HUES6 (cell line): ENCODE measurements at regions not wholly inside any gene's neighbourhood (a gene's known extent, or its start where the extent isn't known, plus 50 kb on each side); places are given as distances from the start of the nearest gene placed in this dataset.

Experiments used
- H3K27ac ChIP-seq: 2 replicates; pipeline ENCODE4 v1.7.0; 2013; ENCODE audit warnings: low read depth, mild to moderate bottlenecking, low read length, inconsistent platforms
- H3K27me3 ChIP-seq: 2 replicates; pipeline ENCODE4 v1.6.1; 2013; ENCODE audit warnings: low read length; ENCODE audit not compliant: control insufficient read depth, insufficient read depth
- H3K36me3 ChIP-seq: 2 replicates; pipeline ENCODE4 v1.6.1; 2013; ENCODE audit warnings: low read length; ENCODE audit not compliant: control insufficient read depth, insufficient read depth
- H3K4me1 ChIP-seq: 2 replicates; pipeline ENCODE4 v1.6.1; 2013; ENCODE audit warnings: low read length; ENCODE audit not compliant: control insufficient read depth, insufficient read depth
- H3K4me3 ChIP-seq: 2 replicates; pipeline ENCODE4 v1.5.1; 2013; ENCODE audit warnings: low read depth, low read length
- H3K9ac ChIP-seq: one replicate; pipeline ENCODE4 v1.6.1; 2013; ENCODE audit warnings: mild to moderate bottlenecking, low read length
- H3K9me3 ChIP-seq: 2 replicates; pipeline ENCODE4 v1.6.1; 2013; ENCODE audit warnings: low read depth, low read length; ENCODE audit not compliant: control insufficient read depth, insufficient read depth

- Histone ChIP-seq H3K9ac (no peak overlapping the region), H3K4me1 (no peaks in the 10 kb centered on the region), H3K27ac (no peak overlapping the region), H3K4me3 (no peak overlapping the region), H3K9me3 (peaks cover 7% of the 10 kb centered on the region; the same call in 1 of the 2 replicates), H3K36me3 (no peaks in the 10 kb centered on the region), H3K27me3 (no peaks in the 10 kb centered on the region)
Observed at GRCh38 chr3:164521139-164521538, 557.2 kb downstream of the SI start.

DNA sequence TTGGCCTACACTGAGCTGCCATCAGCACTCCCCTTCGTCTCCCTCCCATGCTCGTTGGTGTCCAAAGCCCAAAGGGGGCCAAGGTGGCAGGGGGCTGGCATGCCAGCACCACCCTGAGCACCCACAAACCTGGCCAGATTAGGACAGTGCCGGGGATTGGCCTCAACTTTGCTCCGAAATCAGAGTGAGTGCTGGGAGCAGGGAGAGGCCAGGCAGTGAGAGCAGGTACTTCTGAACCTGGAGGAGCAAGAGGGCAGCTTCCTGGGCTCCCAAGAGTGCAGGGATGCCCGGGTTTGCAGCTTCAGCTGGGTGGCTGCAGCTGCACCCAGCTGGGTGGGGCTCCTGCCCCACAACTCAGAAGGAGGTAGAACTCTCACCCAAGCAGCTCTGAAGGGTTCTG lies 563.0 kb downstream of the SI start:
- Histone ChIP-seq H3K4me1 (no peaks in the 10 kb centered on the region), H3K36me3 (no peaks in the 10 kb centered on the region), H3K9me3 (peaks cover 3% of the 10 kb centered on the region; the same call in 1 of the 2 replicates), H3K9ac (no peak overlapping the region), H3K27me3 (no peaks in the 10 kb centered on the region), H3K4me3 (no peak overlapping the region), H3K27ac (no peak overlapping the region)

DNA sequence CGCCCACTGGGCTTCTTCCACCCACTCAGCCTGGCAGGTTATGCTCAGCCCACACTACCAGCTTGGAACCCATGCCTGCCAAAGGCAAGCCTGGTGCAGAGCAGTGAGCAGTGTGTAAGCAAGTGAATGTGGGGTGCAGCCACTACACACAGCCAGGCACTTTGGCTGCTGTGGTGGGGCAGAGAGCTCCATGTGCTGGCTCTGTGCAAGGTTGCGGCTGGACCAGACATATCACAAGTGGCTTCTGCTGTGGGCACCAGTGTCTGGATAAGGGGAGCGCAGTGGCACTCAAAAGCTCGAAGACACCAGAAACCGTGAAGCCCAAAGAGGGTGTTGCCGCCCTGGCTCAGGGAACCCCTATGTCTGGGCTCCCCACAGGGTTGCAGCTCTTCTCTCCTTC lies 563.7 kb downstream of the SI start:
- Histone ChIP-seq H3K27me3 (no peaks in the 10 kb centered on the region), H3K36me3 (no peaks in the 10 kb centered on the region), H3K4me1 (no peaks in the 10 kb centered on the region), H3K4me3 (no peak overlapping the region), H3K27ac (no peak overlapping the region), H3K9me3 (peaks cover 3% of the 10 kb centered on the region; the same call in 1 of the 2 replicates), H3K9ac (no peak overlapping the region)

GRCh38 chr3:164507886-164508285 lies 570.4 kb downstream of the SI start:
- Histone ChIP-seq H3K27ac (no peak overlapping the region), H3K4me3 (no peak overlapping the region), H3K27me3 (no peaks in the 10 kb centered on the region), H3K4me1 (no peaks in the 10 kb centered on the region), H3K9ac (no peak overlapping the region), H3K36me3 (no peaks in the 10 kb centered on the region), H3K9me3 (peaks cover 3% of the 10 kb centered on the region; the same call in 1 of the 2 replicates)

- Histone ChIP-seq H3K4me1 (no peaks in the 10 kb centered on the region), H3K36me3 (no peaks in the 10 kb centered on the region), H3K4me3 (no peak overlapping the region), H3K9ac (no peak overlapping the region), H3K27me3 (no peaks in the 10 kb centered on the region), H3K9me3 (no peaks in the 10 kb centered on the region), H3K27ac (no peak overlapping the region)
Observed at GRCh38 chr3:164498917-164499316, 579.4 kb downstream of the SI start.

GRCh38 chr3:164488893-164489292 lies 589.4 kb downstream of the SI start:
- no peaks in the 10 kb centered on the region for H3K9me3 ChIP-seq
- H3K27me3 ChIP-seq = no peaks in the 10 kb centered on the region
- no peak overlapping the region for H3K9ac ChIP-seq
- no peaks in the 10 kb centered on the region for H3K4me1 ChIP-seq
- H3K27ac ChIP-seq = no peak overlapping the region
- H3K4me3 ChIP-seq = no peak overlapping the region
- no peaks in the 10 kb centered on the region for H3K36me3 ChIP-seq

GRCh38 chr3:164486150-164486549 lies 592.1 kb downstream of the SI start:
- no peaks in the 10 kb centered on the region for H3K27me3 ChIP-seq
- H3K9me3 ChIP-seq = no peaks in the 10 kb centered on the region
- no peak overlapping the region for H3K27ac ChIP-seq
- no peaks in the 10 kb centered on the region for H3K4me1 ChIP-seq
- no peak overlapping the region for H3K4me3 ChIP-seq
- no peaks in the 10 kb centered on the region for H3K36me3 ChIP-seq
- no peak overlapping the region for H3K9ac ChIP-seq

DNA sequence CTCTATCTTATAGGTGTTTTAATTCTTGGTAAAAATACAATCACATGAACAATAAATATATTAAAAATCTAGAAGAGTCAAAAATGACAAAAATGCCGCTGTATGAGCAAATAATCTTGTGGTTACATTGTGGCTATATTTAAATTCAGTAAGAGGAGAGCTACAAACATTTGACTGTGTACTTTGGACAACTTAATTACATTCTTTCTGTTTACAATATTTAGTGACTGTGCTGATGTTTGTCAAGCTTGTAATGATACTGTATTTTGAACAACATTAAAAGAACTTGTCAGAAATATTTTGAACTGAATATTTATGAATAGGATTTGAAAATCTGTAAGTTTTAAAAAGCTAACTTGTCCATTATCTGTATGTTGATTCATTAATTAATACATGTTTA lies 598.3 kb downstream of the SI start:
- H3K4me1 ChIP-seq = no peaks in the 10 kb centered on the region
- H3K27ac ChIP-seq = no peak overlapping the region

GRCh38 chr3:164479406-164479805 lies 598.9 kb downstream of the SI start:
- Histone ChIP-seq H3K9me3 (no peaks in the 10 kb centered on the region), H3K27me3 (no peaks in the 10 kb centered on the region), H3K36me3 (no peaks in the 10 kb centered on the region), H3K9ac (no peak overlapping the region), H3K4me1 (no peaks in the 10 kb centered on the region), H3K4me3 (no peak overlapping the region), H3K27ac (no peak overlapping the region)

More for the DNA sequence above, 598.3 kb downstream of the SI start:
- Histone ChIP-seq H3K36me3 (no peaks in the 10 kb centered on the region), H3K4me3 (no peak overlapping the region), H3K9me3 (no peaks in the 10 kb centered on the region), H3K9ac (no peak overlapping the region), H3K27me3 (no peaks in the 10 kb centered on the region)

DNA sequence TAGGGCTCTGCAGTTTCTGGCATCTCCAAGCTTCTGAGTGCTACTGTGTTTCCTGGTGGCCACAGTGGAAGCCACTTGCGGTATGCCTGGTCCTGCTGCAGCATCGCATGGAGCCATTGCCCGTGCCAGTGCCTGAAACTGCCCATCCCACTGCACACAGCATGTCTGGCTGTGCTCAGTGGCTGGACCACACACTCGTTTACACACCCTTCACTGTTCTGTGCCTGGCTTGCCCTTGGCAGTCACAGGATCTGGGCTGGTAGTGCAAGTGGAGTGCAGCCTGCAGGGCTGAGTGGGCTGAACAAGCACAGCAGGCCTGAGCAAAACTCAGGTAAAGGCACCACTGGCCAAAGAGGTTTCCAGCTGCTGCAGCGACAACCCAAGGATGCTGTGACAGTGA lies 600.0 kb downstream of the SI start:
- no peak overlapping the region for H3K9ac ChIP-seq
- no peak overlapping the region for H3K4me3 ChIP-seq
- no peaks in the 10 kb centered on the region for H3K9me3 ChIP-seq
- no peak overlapping the region for H3K27ac ChIP-seq
- no peaks in the 10 kb centered on the region for H3K36me3 ChIP-seq
- no peaks in the 10 kb centered on the region for H3K4me1 ChIP-seq
- no peaks in the 10 kb centered on the region for H3K27me3 ChIP-seq

- Histone ChIP-seq H3K27me3 (no peaks in the 10 kb centered on the region), H3K9me3 (no peaks in the 10 kb centered on the region), H3K4me1 (no peaks in the 10 kb centered on the region), H3K4me3 (no peak overlapping the region), H3K27ac (no peak overlapping the region), H3K36me3 (no peaks in the 10 kb centered on the region), H3K9ac (no peak overlapping the region)
Observed at GRCh38 chr3:164477403-164477802, 600.9 kb downstream of the SI start.

DNA sequence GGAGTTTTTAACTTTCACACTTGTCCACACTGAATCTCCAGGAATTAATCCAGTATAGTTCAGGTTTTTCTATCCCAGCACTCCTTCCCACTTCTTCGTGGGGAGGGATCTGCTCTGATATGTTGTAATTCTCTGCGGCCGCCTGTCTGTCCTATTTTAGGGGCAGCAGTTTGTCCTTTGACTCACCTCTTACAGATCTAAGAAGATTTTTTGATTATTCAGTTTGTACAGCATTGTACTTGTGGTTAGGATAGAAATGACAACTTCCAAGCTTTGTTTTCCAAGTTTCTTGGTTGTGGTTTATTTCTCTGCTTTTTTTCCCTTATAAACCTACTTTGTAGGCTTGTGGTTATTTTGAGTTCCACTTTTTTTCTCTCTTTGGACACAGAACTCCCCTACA lies 601.7 kb downstream of the SI start:
- no peak overlapping the region for H3K9ac ChIP-seq
- H3K4me1 ChIP-seq = no peaks in the 10 kb centered on the region
- no peaks in the 10 kb centered on the region for H3K36me3 ChIP-seq
- no peaks in the 10 kb centered on the region for H3K27me3 ChIP-seq
- H3K27ac ChIP-seq = no peak overlapping the region
- no peaks in the 10 kb centered on the region for H3K9me3 ChIP-seq
- no peak overlapping the region for H3K4me3 ChIP-seq
